DND-41 (cell line): ENCODE measurements at regions not wholly inside any gene's neighbourhood (a gene's known extent, or its start where the extent isn't known, plus 50 kb on each side); places are given as distances from the start of the nearest gene placed in this dataset.

Source experiments
- ATAC-seq: fragments of 200-7000 bp; cut with Tn5 transposase; 3 replicates; pipeline ENCODE4 v1.9.1; 2021; ENCODE audit warnings: low read depth; ENCODE audit not compliant: insufficient read depth
- DNase-seq: peaks from one replicate; pipeline ENCODE4 v3.0.0-alpha.2; 2020
- H2AFZ ChIP-seq: 2 replicates; pipeline ENCODE4 v1.6.0; 2012; ENCODE audit warnings: low read depth, low read length
- H3K27ac ChIP-seq: 2 replicates; pipeline ENCODE4 v1.5.1; 2012; ENCODE audit warnings: low read length, inconsistent platforms
- H3K27me3 ChIP-seq: fragments of 200-600 bp; sonication (generic); 2 replicates; pipeline ENCODE4 v1.6.0; 2012; ENCODE audit warnings: low read length, mild to moderate bottlenecking, inconsistent platforms; ENCODE audit not compliant: insufficient read depth, poor library complexity
- H3K36me3 ChIP-seq: 2 replicates; pipeline ENCODE4 v1.5.1; 2012; ENCODE audit warnings: low read length, inconsistent platforms; ENCODE audit not compliant: insufficient read depth
- H3K4me1 ChIP-seq: 2 replicates; pipeline ENCODE4 v1.5.1; 2012; ENCODE audit warnings: mild to moderate bottlenecking, low read length; ENCODE audit not compliant: insufficient read depth
- H3K4me2 ChIP-seq: 2 replicates; pipeline ENCODE4 v1.6.0; 2012; ENCODE audit warnings: mild to moderate bottlenecking, moderate library complexity, low read length, inconsistent platforms; ENCODE audit not compliant: insufficient read depth
- H3K4me3 ChIP-seq, 2 experiments: fragments of 200-600 bp in 1 of 2; shearing (Covaris generic) in 1 of 2; 2 replicates each; pipeline ENCODE4 v1.5.1; 2012 to 2016; ENCODE audit warnings: inconsistent platforms in 2 of 2, low read length in 2 of 2, mild to moderate bottlenecking in 2 of 2, low read depth in 1 of 2, moderate library complexity in 1 of 2
- H3K79me2 ChIP-seq: 2 replicates; pipeline ENCODE4 v1.6.0; 2012; ENCODE audit warnings: low read length, inconsistent platforms; ENCODE audit not compliant: insufficient read depth
- H3K9ac ChIP-seq: 2 replicates; pipeline ENCODE4 v1.6.0; 2012; ENCODE audit warnings: low read depth, mild to moderate bottlenecking, inconsistent platforms, low read length, moderate library complexity
- H3K9me3 ChIP-seq: 2 replicates; pipeline ENCODE4 v1.5.1; 2012; ENCODE audit warnings: low read length, moderate library complexity, mild to moderate bottlenecking, inconsistent platforms; ENCODE audit not compliant: insufficient read depth, severe bottlenecking
- H4K20me1 ChIP-seq: 2 replicates; pipeline ENCODE4 v1.6.0; 2012; ENCODE audit warnings: low read length; ENCODE audit not compliant: insufficient read depth
- EZH2 ChIP-seq: IDR thresholded peaks from 3 replicates; pipeline ENCODE4 v1.6.1; 2012; ENCODE audit warnings: borderline replicate concordance, low read depth, mild to moderate bottlenecking, moderate library complexity, low read length, inconsistent platforms; ENCODE audit not compliant: severe bottlenecking
- TF ChIP-seq, protein P1 (sequence below): IDR thresholded peaks from 2 replicates; pipeline ENCODE4 v1.5.1; 2012; ENCODE audit warnings: borderline replicate concordance, low read length, moderate library complexity, mild to moderate bottlenecking; ENCODE audit not compliant: poor library complexity, severe bottlenecking; ENCODE audit errors: extremely low read depth

DNA sequence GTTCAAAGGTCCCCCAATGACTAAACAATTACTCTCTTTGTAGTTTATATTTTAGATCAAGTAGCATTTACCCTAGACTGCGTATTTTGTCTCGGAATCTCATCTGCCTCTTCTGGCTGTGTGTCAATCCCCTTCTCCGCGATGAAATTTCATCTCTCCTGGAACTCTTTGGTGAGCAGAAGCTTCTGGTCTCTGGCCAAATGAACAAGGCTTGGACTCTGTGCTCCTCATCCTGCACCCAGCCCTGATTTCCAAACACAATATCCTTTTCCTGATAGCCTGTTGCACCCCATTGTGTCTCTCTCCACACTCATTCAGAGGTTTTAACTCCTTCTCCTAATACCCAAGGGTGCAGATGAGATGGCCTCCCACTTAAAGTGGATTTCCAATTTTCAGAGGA is 609.4 kb upstream of the CDH5 start:
- no peaks in the 10 kb centered on the region for H4K20me1 ChIP-seq
- no peaks in the 10 kb centered on the region for H3K4me1 ChIP-seq
- no peaks in the 10 kb centered on the region for H3K79me2 ChIP-seq
- no peaks in the 10 kb centered on the region for H3K27me3 ChIP-seq
- H3K4me2 ChIP-seq: no peak overlapping the region
- H3K36me3 ChIP-seq: no peaks in the 10 kb centered on the region
- H3K9ac ChIP-seq: no peak overlapping the region
- no peaks in the 10 kb centered on the region for H3K9me3 ChIP-seq
- no peak overlapping the region for H2AFZ ChIP-seq
- no peak overlapping the region for H3K27ac ChIP-seq
- H3K4me3 ChIP-seq: no peak overlapping the region
- ATAC-seq (no peak), DNase-seq (no peak)
- TF ChIP-seq, protein P1, sequence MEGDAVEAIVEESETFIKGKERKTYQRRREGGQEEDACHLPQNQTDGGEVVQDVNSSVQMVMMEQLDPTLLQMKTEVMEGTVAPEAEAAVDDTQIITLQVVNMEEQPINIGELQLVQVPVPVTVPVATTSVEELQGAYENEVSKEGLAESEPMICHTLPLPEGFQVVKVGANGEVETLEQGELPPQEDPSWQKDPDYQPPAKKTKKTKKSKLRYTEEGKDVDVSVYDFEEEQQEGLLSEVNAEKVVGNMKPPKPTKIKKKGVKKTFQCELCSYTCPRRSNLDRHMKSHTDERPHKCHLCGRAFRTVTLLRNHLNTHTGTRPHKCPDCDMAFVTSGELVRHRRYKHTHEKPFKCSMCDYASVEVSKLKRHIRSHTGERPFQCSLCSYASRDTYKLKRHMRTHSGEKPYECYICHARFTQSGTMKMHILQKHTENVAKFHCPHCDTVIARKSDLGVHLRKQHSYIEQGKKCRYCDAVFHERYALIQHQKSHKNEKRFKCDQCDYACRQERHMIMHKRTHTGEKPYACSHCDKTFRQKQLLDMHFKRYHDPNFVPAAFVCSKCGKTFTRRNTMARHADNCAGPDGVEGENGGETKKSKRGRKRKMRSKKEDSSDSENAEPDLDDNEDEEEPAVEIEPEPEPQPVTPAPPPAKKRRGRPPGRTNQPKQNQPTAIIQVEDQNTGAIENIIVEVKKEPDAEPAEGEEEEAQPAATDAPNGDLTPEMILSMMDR: no peak
- no peak for TF ChIP-seq EZH2

DNA sequence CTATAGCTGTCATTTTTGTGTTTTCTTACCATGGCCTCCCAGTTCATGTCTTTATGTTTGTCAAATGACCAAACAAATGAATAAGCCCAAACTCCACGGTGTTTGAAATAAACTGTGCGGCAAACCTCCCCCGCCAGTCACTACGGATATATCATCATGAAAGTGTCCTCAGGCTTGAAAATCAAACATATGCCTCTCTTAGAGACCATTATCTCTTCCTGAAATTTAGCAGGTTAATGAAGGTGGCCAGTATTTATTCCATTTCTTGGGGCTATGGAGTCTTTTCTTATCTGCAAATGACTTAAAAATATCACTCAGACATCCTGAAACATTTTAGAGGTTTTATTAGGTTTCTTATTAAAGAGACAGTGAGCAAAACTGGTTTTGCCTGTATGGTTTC is 610.3 kb upstream of the CDH5 start:
- H3K4me3 ChIP-seq: no peak overlapping the region
- DNase-seq: no peak
- H3K9me3 ChIP-seq: no peaks in the 10 kb centered on the region
- no peaks in the 10 kb centered on the region for H3K4me1 ChIP-seq
- TF ChIP-seq, protein P1: no peak
- no peak for TF ChIP-seq EZH2
- H3K27me3 ChIP-seq: no peaks in the 10 kb centered on the region
- no peaks in the 10 kb centered on the region for H4K20me1 ChIP-seq
- H2AFZ ChIP-seq: no peak overlapping the region
- H3K27ac ChIP-seq: no peak overlapping the region
- ATAC-seq: no peak
- no peak overlapping the region for H3K4me2 ChIP-seq
- no peak overlapping the region for H3K9ac ChIP-seq
- no peaks in the 10 kb centered on the region for H3K79me2 ChIP-seq
- H3K36me3 ChIP-seq: no peaks in the 10 kb centered on the region

DNA sequence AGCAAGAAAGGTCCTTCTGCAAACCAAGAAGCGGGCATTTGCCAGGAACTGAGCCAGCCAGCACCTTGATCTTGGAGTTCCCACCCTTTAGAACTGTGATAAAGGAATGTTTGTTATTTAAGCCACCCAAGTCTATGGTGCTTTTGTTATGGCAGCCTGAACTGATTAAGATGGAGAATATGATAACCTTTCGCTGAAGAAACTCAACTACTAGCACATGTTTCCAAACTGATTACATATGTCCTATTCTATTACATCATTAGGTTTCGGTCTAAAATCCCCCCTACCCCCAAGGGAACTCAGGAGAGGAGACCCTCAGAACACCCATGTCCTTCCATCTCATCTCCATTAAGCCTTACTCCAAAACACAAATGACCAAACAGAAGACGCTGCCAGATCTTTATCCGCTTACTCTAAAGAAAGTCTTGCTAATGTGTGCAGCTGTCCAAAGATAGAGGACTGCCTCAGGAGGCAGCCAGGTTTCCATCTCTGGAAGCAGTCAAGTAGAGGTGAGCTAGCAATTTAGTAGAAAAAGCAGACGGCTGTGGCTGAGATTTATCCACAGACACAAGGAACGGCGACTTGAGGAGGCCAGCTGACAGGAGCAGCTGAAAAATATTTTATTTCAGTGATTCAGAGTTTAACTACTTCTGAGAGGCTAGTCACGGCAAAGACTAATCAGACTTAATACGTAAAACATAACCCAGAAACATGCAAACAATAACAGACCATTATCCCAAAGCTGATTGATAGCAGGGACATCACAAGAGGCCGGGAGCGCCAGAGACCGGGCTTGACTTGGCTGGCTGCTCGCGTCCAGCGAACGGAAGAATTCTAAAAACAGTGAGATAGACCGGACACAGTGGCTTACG is 611.4 kb upstream of the CDH5 start:
- DNase-seq: no peak
- no peak for ATAC-seq
- no peaks in the 10 kb centered on the region for H3K4me1 ChIP-seq

More for the DNA sequence above, 611.4 kb upstream of the CDH5 start:
- Histone ChIP-seq H3K27ac (no peak overlapping the region), H3K27me3 (no peaks in the 10 kb centered on the region), H3K4me3 (no peak overlapping the region), H4K20me1 (no peaks in the 10 kb centered on the region), H3K9me3 (no peaks in the 10 kb centered on the region), H3K4me2 (no peak overlapping the region), H3K36me3 (no peaks in the 10 kb centered on the region), H2AFZ (no peak overlapping the region), H3K9ac (no peak overlapping the region), H3K79me2 (no peaks in the 10 kb centered on the region)
- no peak for TF ChIP-seq EZH2
- TF ChIP-seq, protein P1: no peak
